Lower leg skin (tissue), 4 donors: ENCODE measurements at regions not wholly inside any gene's neighbourhood (a gene's known extent, or its start where the extent isn't known, plus 50 kb on each side); places are given as distances from the start of the nearest gene placed in this dataset.
"Not testable (repeated sequence)": the region's sequence is repeated elsewhere in the genome, so short reads cannot be mapped to it uniquely, and the experiment has no call there.

Source experiments
- DNase-seq, 2 donors: peaks; one replicate each; pipeline ENCODE4 v3.0.0-alpha.2; 2019; ENCODE audit warnings: low spot score in 2 of 2
- H3K4me3 ChIP-seq: fragments of 200-600 bp; sonication (generic); 2 replicates; pipeline ENCODE4 v1.5.1; 2017; ENCODE audit warnings: mild to moderate bottlenecking, low read depth; ENCODE audit not compliant: poor library complexity, severe bottlenecking
- POLR2A ChIP-seq, 2 donors: fragments of 450-650 bp; IDR thresholded peaks; one replicate each; pipeline ENCODE4 v1.6.1; 2016 to 2017; ENCODE audit warnings: antibody characterized with exemption in 2 of 2, mild to moderate bottlenecking in 1 of 2, moderate library complexity in 1 of 2
- WGBS, 2 donors: methylation state at CpG; one replicate each; pipeline ENCODE4 v1.1.5; 2018; 5-methylcytosine and 5-hydroxymethylcytosine counted together
- intact Hi-C: fragments of 100-400 bp; cut with DNase I; formaldehyde crosslinking; loops from one replicate; pipeline ENCODE4 v1.15.0; 2023; ENCODE audit warnings: low total_unique reads
- TF ChIP-seq, protein P1 (sequence below), 3 donors: fragments of 450-650 bp; IDR thresholded peaks; one replicate each; pipeline ENCODE4 v1.5.1; 2016; ENCODE audit warnings: antibody characterized with exemption in 3 of 3, mild to moderate bottlenecking in 3 of 3, moderate library complexity in 2 of 3

- TF ChIP-seq, protein P1, sequence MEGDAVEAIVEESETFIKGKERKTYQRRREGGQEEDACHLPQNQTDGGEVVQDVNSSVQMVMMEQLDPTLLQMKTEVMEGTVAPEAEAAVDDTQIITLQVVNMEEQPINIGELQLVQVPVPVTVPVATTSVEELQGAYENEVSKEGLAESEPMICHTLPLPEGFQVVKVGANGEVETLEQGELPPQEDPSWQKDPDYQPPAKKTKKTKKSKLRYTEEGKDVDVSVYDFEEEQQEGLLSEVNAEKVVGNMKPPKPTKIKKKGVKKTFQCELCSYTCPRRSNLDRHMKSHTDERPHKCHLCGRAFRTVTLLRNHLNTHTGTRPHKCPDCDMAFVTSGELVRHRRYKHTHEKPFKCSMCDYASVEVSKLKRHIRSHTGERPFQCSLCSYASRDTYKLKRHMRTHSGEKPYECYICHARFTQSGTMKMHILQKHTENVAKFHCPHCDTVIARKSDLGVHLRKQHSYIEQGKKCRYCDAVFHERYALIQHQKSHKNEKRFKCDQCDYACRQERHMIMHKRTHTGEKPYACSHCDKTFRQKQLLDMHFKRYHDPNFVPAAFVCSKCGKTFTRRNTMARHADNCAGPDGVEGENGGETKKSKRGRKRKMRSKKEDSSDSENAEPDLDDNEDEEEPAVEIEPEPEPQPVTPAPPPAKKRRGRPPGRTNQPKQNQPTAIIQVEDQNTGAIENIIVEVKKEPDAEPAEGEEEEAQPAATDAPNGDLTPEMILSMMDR (IDR thresholded peaks at IDR 0.05), result no peak
- no peak for TF ChIP-seq POLR2A (IDR thresholded peaks at IDR 0.05)
- 60 to 61% methylated on average over 8 of the region's 8 CpGs for WGBS, 2 donors
- intact Hi-C loops, result no loop called here
- no peak for DNase-seq
- H3K4me3 ChIP-seq, result no peak overlapping the region
These were observed 325.7 kb downstream of the NEK10 start for GRCh38 chr3:27043328-27043955.

DNA sequence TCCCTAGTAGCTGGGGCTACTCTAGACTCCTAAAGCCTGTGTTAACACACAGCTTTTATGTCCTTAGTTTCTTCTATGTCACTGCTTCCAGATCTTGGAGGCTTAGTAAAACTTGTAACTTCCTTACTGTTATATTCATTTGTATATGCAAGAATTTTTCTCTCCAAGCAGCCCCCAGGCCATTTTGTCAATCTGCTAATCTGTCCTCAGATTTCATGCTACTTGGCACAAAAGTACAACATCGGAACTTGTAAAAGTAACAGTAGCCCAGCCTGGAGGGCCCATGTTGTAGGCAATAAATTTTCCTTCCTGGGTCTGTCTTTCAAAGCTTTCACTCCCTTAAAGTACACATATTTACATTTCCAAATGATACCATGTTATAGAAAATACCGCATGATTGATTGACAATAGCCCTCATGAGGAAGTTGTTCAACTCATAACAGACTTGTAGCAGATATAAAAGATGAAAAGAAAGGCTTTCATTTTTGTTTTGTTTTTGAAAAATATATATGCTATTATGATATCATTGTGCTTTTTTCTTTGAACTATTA, 324.2 kb downstream of the NEK10 start:
- DNase-seq, result no peak
- intact Hi-C loops, result no loop called here
- H3K4me3 ChIP-seq, result no peak overlapping the region
- no peak for TF ChIP-seq POLR2A (IDR thresholded peaks at IDR 0.05)
- TF ChIP-seq, protein P1 (IDR thresholded peaks at IDR 0.05), result no peak
- WGBS, 2 donors, result 54% methylated on average over 2 of the region's 2 CpGs

DNA sequence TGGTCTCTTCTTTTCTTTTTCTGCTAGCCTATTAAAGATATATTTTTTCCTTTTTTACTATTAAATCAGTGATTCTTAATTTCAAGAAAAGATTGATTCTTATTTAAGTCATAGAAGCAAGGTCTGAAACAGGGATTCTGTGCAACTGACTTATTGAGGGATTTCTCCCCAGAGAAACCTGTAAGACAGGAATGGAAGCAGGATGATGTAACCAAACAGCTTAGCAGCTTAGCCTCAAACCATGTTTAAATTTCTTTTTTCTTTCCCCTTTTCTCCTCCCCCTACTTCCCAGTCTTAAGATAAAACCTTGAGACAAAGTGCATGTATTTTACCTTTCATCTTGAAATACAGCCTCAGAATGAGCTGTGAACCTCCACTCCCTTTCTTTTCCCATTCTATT, 322.8 kb downstream of the NEK10 start:
- TF ChIP-seq POLR2A (IDR thresholded peaks at IDR 0.05), result no peak
- TF ChIP-seq, protein P1 (IDR thresholded peaks at IDR 0.05), result no peak
- DNase-seq, result no peak
- intact Hi-C loops, result no loop called here
- H3K4me3 ChIP-seq, result no peak overlapping the region

DNA sequence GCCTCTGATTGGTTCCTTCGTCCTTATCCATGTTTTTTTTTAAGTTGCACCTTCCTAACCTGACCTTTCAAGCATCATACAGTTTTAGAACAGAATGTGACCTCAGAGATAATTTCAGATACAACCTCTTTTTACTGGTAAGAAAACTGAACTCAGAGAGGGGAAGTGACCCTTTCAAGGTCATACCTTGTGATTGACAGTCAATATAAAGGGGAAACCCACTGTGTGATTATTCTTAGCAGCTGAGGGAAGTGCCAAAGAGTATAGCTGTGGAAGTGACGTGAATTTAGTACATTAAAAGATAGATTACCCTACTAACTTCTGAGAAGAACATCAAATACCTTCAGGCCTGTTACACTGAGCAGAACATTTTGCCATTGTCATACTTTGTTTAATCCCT, 319.4 kb downstream of the NEK10 start:
- DNase-seq, result no peak
- TF ChIP-seq, protein P1 (IDR thresholded peaks at IDR 0.05), result no peak
- no peak for TF ChIP-seq POLR2A (IDR thresholded peaks at IDR 0.05)
- 47 to 48% methylated on average over 2 of the region's 2 CpGs for WGBS, 2 donors
- no peak overlapping the region for H3K4me3 ChIP-seq
- intact Hi-C loops, result no loop called here

DNA sequence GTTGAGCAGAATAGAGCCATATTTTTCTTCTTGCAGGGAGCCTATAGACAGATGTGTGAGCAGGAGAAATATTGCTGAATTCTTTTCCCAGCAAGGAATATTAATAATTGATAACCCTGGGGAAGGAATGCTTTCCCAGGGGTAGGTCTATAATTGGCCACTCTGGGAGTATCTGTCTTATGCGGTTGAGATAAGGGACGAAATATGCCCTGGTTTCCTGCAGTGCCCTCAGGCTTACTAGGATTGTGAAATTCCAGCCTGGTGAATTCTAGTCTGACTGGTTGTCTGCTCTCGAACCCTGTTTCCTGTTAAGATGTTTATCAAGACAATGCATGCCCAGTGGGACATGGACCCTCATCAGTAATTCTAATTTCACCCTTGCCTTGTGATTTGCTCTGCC, 317.7 kb downstream of the NEK10 start:
- WGBS, 2 donors, result 70 to 78% methylated on average over 3 of the region's 3 CpGs

GRCh38 chr3:27056326-27056725, 312.9 kb downstream of the NEK10 start:
- TF ChIP-seq, protein P1 (IDR thresholded peaks at IDR 0.05), result no peak
- TF ChIP-seq POLR2A (IDR thresholded peaks at IDR 0.05), result no peak
- no peak for DNase-seq
- intact Hi-C loops, result no loop called here
- H3K4me3 ChIP-seq, result no peak overlapping the region
- WGBS, 2 donors, result 71 to 92% methylated on average over 2 of the region's 2 CpGs

More for the DNA sequence above, 317.7 kb downstream of the NEK10 start:
- intact Hi-C loops, DNase-seq, H3K4me3 ChIP-seq: not testable (repeated sequence)
